Activated CD8-positive, alpha-beta memory T cell treated with anti-CD3 and anti-CD28 coated beads, Interleukin-2, amount 50 U/mL, for 48 hours (primary cell): ENCODE measurements at regions not wholly inside any gene's neighbourhood (a gene's known extent, or its start where the extent isn't known, plus 50 kb on each side); places are given as distances from the start of the nearest gene placed in this dataset.
"Not testable (repeated sequence)": the region's sequence is repeated elsewhere in the genome, so short reads cannot be mapped to it uniquely, and the experiment has no call there.

Source experiments
- DNase-seq: peaks from one replicate; pipeline ENCODE4 v3.0.0-alpha.2; 2020

- DNase-seq = no peak
Observed at GRCh38 chr5:34538026-34538672, 118.0 kb upstream of the RAI14 start.

- DNase-seq = no peak
Observed at GRCh38 chr5:34539183-34539582, 116.9 kb upstream of the RAI14 start.

GRCh38 chr5:34541067-34541466, 115.1 kb upstream of the RAI14 start:
- no peak for DNase-seq

GRCh38 chr5:34542818-34543217, 113.3 kb upstream of the RAI14 start:
- no peak for DNase-seq

- DNase-seq = no peak
Observed at GRCh38 chr5:34543687-34544086, 112.4 kb upstream of the RAI14 start.

- DNase-seq = no peak
Observed at GRCh38 chr5:34544403-34544802, 111.7 kb upstream of the RAI14 start.

- DNase-seq = no peak
Observed at GRCh38 chr5:34545164-34545563, 111.0 kb upstream of the RAI14 start.

GRCh38 chr5:34545626-34546025, 110.5 kb upstream of the RAI14 start:
- no peak for DNase-seq

GRCh38 chr5:34547300-34548085, 108.6 kb upstream of the RAI14 start:
- no peak for DNase-seq

- no peak for DNase-seq
Observed at GRCh38 chr5:34548086-34548403, 108.1 kb upstream of the RAI14 start.

- DNase-seq = no peak
Observed at GRCh38 chr5:34550247-34550646, 105.9 kb upstream of the RAI14 start.

GRCh38 chr5:34550964-34551363, 105.2 kb upstream of the RAI14 start:
- DNase-seq = no peak

- DNase-seq = no peak
Observed at GRCh38 chr5:34551911-34552433, 104.2 kb upstream of the RAI14 start.

- no peak for DNase-seq
Observed at GRCh38 chr5:34552686-34553085, 103.4 kb upstream of the RAI14 start.

GRCh38 chr5:34553581-34553980, 102.5 kb upstream of the RAI14 start:
- DNase-seq = no peak

- no peak for DNase-seq
Observed at GRCh38 chr5:34554641-34555040, 101.5 kb upstream of the RAI14 start.

- no peak for DNase-seq
Observed at GRCh38 chr5:34555699-34556508, 100.2 kb upstream of the RAI14 start.

GRCh38 chr5:34556509-34556782, 99.7 kb upstream of the RAI14 start:
- DNase-seq = no peak

GRCh38 chr5:34561581-34561980, 94.5 kb upstream of the RAI14 start:
- not testable (repeated sequence) for DNase-seq

GRCh38 chr5:34562791-34563190, 93.3 kb upstream of the RAI14 start:
- DNase-seq = no peak

GRCh38 chr5:34563269-34563668, 92.9 kb upstream of the RAI14 start:
- no peak for DNase-seq

- no peak for DNase-seq
Observed at GRCh38 chr5:34563931-34564709, 92.0 kb upstream of the RAI14 start.

- no peak for DNase-seq
Observed at GRCh38 chr5:34564710-34565235, 91.4 kb upstream of the RAI14 start.
